GM19438 (cell line): ENCODE measurements at regions not wholly inside any gene's neighbourhood (a gene's known extent, or its start where the extent isn't known, plus 50 kb on each side); places are given as distances from the start of the nearest gene placed in this dataset.
"Not testable (repeated sequence)": the region's sequence is repeated elsewhere in the genome, so short reads cannot be mapped to it uniquely, and the experiment has no call there.

Source experiments
- ATAC-seq: cut with Tn5 transposase; IDR thresholded peaks from one replicate; pipeline ENCODE4 v1.9.1; 2021; ENCODE audit warnings: low read depth; ENCODE audit not compliant: unreplicated experiment

GRCh38 chr20:22939181-22939580, 95.9 kb upstream of the SSTR4 start:
- no peak for ATAC-seq

DNA sequence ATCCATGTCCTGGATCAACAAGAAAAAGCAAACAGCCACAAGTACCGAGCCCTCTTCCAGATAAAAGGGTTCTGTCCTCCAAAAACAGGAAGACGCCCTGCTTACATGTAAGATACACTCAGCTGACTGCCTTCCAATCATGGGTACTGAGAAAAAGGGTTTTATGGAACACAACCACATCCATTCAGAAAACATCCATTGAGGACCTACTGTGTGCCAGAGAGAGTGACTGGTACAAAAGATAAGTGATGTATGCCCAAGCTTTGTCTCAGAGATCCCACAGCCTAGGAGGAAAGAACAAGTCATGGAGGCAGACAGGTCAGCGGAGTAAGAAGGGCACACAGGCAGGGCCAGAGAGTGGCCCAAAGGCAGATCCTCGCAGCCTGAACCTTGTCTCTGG, 94.8 kb upstream of the SSTR4 start:
- no peak for ATAC-seq

DNA sequence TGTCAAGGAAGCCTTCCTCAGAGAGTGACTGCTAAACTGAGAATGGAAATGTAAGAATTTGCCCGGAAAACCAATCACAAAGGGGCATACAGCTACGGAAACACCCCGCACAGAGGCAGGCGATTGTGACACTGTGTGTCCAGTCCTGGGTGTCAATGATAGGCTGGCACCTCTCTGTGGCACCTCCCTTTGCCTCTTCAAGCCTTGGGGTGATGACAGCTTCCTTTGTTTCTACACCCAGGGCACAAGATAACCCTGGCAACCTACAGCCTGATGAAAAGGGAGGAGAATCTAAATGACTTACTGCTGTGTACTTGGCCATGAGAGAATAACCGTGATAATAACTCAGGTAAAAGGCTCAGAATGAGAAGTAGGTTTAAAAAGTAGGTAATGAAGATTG, 93.6 kb upstream of the SSTR4 start:
- ATAC-seq: no peak

DNA sequence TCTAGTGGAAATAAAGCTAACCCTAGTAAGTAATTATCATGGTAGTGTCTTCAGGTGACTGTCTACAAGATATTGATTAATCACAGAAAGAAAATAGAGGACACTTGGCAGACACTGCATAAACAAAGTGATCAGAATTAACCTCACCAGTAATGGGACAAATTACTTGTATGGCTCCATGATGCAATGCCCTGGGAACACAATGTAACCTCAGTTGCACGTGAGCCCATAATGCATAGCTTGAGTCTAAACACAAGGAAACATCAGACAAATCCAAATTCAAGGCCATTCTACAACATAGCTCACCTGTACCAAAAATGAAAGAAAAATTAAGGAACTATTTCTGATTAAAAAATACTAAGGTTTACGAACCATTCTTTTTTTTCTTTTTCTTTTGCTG, 92.4 kb upstream of the SSTR4 start:
- ATAC-seq: no peak

GRCh38 chr20:22944062-22944461, 91.0 kb upstream of the SSTR4 start:
- ATAC-seq: no peak

GRCh38 chr20:22944936-22945335, 90.2 kb upstream of the SSTR4 start:
- no peak for ATAC-seq

DNA sequence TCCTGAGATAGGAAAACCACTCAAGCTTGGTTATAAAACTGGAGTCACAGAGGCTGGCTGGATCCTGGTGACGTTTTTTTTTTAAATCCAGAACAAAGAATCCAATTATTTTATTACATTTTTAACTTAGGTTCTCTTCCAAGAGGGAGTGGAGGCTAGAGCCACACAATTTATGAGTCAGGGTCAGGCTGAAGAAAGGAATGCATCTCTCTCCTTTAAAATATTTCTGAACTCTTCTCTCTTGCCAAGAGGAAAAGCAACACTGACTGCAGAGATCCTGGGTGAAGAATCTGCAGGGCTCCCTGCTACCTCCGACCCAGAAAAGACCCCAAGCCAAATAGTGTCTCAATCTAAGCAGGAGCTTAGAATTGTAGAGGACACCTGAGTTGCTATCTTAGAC, 88.5 kb upstream of the SSTR4 start:
- no peak for ATAC-seq

DNA sequence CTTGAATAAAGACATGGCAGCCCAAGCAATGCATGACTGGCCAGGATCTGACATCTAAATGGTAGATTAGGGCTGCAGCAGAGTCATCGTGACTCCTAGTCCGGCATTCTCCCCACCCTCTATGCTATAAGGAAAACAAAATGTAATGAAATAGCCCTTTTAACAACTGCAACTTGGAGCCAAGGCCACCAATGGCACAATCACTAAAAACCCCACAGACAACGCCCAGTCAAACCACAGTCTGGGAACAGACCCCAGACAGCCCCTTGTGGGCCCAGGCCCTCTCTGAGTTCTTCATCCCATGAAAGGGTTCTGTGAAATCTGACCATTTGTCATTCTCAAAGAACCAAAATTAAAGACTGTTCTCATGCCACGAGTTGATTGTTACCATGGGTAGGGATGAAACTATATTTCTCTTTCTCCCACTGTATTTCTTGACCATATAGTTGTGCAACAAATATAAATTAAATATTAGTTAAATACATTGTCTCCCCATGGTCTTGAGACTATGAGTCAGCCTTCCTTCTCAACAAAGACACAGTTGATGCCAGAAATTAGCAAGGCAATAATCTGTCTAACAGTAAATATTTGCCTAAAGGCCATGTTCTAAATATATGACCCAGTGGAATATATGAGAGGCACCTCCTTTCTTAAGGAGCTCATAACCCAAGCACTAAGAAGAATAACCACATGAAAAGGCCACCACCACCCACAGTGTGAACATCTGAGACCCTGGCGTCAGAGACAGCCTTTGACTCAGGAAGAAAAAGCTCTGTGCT, 85.6 kb upstream of the SSTR4 start:
- no peak for ATAC-seq

DNA sequence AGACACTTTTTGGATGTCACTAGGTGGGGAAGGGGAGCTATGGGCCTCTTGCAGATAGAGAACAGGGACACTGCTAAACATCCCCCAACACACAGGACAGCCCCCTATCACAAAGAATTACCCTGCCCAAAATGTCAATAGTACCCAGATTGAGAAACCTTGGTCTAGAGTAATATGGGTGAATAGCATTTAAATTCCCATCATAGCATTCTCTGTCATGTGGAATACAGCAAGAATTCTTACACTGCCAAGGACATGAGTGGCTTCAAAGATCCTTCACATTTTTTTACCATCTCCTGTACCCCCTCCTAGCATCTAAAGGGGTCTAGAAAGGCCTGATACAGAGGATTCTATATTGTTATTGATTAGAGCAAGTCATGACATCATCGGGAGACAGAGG, 83.1 kb upstream of the SSTR4 start:
- no peak for ATAC-seq

DNA sequence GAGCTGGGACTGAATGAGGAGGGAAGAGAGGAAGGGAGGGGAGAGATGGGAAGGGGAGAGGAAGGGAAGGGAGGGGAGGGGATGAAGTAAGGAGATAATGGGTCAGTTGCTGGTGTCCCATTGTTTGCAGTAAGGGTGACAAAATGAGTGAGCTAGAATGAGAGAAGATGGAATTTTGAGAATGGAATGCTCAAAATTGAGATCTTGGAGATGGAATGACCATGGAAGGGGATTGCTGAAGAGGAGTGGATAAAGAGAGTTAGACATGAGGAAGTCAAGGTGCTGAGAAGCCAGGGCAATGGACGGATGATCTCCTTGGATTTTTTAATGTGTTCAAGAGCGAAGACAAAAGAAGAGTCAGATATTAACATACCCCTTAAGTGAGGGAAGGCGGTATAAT, 80.5 kb upstream of the SSTR4 start:
- ATAC-seq: no peak

GRCh38 chr20:22958390-22958789, 76.7 kb upstream of the SSTR4 start:
- ATAC-seq: no peak

DNA sequence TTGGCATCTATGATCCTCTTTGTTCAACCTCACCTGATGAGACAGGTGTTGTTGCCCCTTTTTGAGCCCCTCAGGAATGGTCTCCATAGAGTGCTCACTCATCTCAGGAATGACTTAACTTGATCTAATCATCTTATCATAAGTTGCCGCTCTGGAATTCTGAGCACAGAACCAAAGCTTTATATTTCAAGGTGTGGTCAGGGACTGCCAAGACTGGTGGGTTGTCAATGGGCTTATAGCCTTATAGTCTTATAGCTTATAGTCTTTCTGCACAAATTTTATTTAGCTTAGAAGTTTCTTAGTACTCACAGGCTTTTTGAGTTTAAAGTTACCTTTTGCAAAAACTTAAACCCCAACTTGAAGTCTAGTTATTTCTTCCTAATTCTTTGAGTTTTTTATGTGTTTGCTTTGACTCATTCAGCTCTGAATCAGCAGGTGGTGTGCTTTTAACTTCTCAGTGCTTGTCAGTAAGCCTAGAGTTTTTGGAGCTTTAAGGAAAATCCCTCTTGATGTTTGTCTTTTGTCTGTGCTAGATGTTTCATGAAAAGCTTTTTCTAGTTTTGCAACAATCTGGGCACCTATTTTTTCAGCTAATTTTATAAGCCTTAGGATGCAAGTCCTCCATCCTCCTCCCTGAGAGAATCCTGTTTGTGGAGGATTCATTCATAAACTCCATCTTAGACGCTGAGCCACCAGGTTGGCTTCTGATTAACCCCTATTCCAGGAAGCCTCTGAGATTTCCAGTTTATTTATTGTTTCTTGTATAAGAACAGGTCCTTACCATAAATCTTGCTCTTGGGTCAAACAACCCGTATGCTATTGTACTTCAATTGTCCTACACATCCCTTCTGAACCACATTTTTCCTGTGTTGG, 72.3 kb upstream of the SSTR4 start:
- ATAC-seq: no peak

GRCh38 chr20:22963581-22963980, 71.5 kb upstream of the SSTR4 start:
- ATAC-seq: no peak

DNA sequence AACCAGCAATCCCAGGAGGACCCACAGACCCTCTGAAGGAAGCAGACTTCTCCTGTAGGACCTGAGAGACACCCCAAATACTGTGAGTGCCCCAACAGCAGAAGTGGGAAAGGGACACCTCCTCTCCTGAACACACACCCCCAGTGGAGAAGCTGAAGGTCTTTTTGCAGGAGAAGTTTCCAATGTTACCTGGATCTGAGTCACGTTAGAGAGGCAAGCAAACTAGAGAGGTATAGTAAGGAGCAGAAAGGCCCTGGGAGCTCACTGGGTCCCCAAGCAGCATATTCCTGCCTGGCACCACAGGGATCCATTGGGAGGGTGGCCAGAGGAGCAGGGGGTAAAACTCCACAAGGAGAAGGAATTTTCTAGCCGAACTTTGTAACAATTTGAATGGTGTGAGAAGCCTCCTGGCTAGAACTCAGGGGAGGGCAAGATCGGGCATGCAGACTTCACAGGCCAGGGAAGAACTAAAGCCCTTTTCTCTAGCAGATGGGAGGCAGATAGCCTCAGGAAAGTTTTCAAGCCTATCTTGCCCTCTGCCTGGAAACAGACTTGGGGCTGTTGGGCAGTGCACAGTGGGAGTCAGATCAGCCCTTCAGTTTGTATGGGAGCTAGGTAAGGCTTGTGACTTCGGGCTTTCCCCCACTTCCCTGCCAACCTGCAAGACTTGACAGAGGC, 68.2 kb upstream of the SSTR4 start:
- ATAC-seq: no peak

DNA sequence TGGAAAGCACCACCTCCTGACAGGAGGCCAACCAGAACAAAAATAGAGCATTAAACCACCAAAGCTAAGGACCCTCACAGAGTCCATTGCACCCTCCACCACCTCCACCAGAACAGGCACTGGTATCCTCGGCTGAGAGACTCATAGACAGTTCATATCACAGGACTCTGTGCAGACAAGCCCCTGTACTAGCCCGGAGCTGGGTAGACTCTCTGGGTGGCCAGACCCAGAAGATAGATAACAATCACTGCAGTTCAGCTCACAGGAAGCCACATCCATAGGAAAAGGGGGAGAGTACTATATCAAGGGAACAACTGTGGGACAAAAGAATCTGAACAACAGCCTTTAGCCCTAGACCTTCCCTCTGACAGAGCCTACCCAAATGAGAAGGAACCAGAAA, 67.4 kb upstream of the SSTR4 start:
- not testable (repeated sequence) for ATAC-seq

GRCh38 chr20:22969031-22969430, 66.1 kb upstream of the SSTR4 start:
- ATAC-seq: not testable (repeated sequence)

- not testable (repeated sequence) for ATAC-seq
Observed at GRCh38 chr20:22971077-22971476, 64.0 kb upstream of the SSTR4 start.

- no peak for ATAC-seq
Observed at GRCh38 chr20:22974354-22974753, 60.8 kb upstream of the SSTR4 start.

GRCh38 chr20:22977047-22977785, 57.9 kb upstream of the SSTR4 start:
- no peak for ATAC-seq

- no peak for ATAC-seq
Observed at GRCh38 chr20:22984008-22984407, 51.1 kb upstream of the SSTR4 start.

- no peak for ATAC-seq
Observed at GRCh38 chr20:22984606-22985005, 50.5 kb upstream of the SSTR4 start.
